K562 (cell line): ENCODE measurements at regions not wholly inside any gene's neighbourhood (a gene's known extent, or its start where the extent isn't known, plus 50 kb on each side); places are given as distances from the start of the nearest gene placed in this dataset.

Source experiments
- MEF2D ChIP-seq: conservative IDR thresholded peaks from 2 replicates; pipeline ENCODE4 v1.6.1; 2016; ENCODE audit warnings: low read depth, missing genetic modification characterization, missing compliant biosample characterization
- NRF1 ChIP-seq, 2 experiments: fragments of 450-650 bp; IDR thresholded peaks in 1 of 2; conservative IDR thresholded peaks in 1 of 2; 2 replicates each; pipeline ENCODE4 v1.6.1; 2014; ENCODE audit warnings: mild to moderate bottlenecking in 2 of 2
- POLR2A ChIP-seq: fragments of 450-650 bp; conservative IDR thresholded peaks from 2 replicates; pipeline ENCODE4 v1.6.1; 2016

- no peak for TF ChIP-seq MEF2D (tag)
- TF ChIP-seq NRF1 (conservative IDR thresholded peaks at IDR 0.05 in 1 of 2, IDR thresholded peaks at IDR 0.05 in 1 of 2), result no peak
- TF ChIP-seq POLR2A, result no peak
These were observed 67.7 kb upstream of the PTHLH start for GRCh38 chr12:28040246-28040645.
